Hepatocyte (in vitro differentiated cells): ENCODE measurements at regions not wholly inside any gene's neighbourhood (a gene's known extent, or its start where the extent isn't known, plus 50 kb on each side); places are given as distances from the start of the nearest gene placed in this dataset.

Experiments
- CTCF ChIP-seq: fragments of 200-600 bp; sonication (generic); IDR thresholded peaks from 2 replicates; pipeline ENCODE4 v1.5.1; 2016; ENCODE audit warnings: antibody characterized with exemption, mild to moderate bottlenecking; ENCODE audit not compliant: poor library complexity
- EZH2phosphoT487 ChIP-seq: fragments of 200-600 bp; sonication (generic); IDR thresholded peaks from one replicate; pipeline ENCODE4 v1.6.1; 2018; ENCODE audit warnings: antibody characterized with exemption, mild to moderate bottlenecking, low read depth, moderate library complexity; ENCODE audit not compliant: unreplicated experiment, severe bottlenecking

GRCh38 chrX:96147681-96148080 is 537.0 kb upstream of the DIAPH2 start:
- TF ChIP-seq CTCF: no peak
- TF ChIP-seq EZH2phosphoT487: no peak
